IMR-90 (cell line): ENCODE measurements at regions not wholly inside any gene's neighbourhood (a gene's known extent, or its start where the extent isn't known, plus 50 kb on each side); places are given as distances from the start of the nearest gene placed in this dataset.

ENCODE experiments used
- BHLHE40 ChIP-seq: fragments of 150-350 bp; IDR thresholded peaks from 2 replicates; pipeline ENCODE4 v1.6.1; 2016; ENCODE audit warnings: mild to moderate bottlenecking, low read depth, low read length
- CEBPB ChIP-seq: IDR thresholded peaks from 2 replicates; pipeline ENCODE4 v1.6.1; 2012; ENCODE audit warnings: low read depth, low read length, improper control_type of control experiment
- CHD1 ChIP-seq: IDR thresholded peaks from 2 replicates; pipeline ENCODE4 v1.6.1; 2012; ENCODE audit warnings: low read depth, low read length, improper control_type of control experiment
- FOS ChIP-seq: fragments of 150-350 bp; IDR thresholded peaks from 2 replicates; pipeline ENCODE4 v1.6.1; 2016; ENCODE audit warnings: low read depth, low read length
- MXI1 ChIP-seq: IDR thresholded peaks from 2 replicates; pipeline ENCODE4 v1.6.1; 2012; ENCODE audit warnings: low read depth, mild to moderate bottlenecking, low read length, moderate library complexity, borderline replicate concordance
- POLR2A ChIP-seq: IDR thresholded peaks from 2 replicates; pipeline ENCODE4 v1.6.1; 2012; ENCODE audit warnings: mild to moderate bottlenecking, low read depth, low read length
- RAD21 ChIP-seq: IDR thresholded peaks from 2 replicates; pipeline ENCODE4 v1.6.1; 2012; ENCODE audit warnings: low read length, improper control_type of control experiment
- RCOR1 ChIP-seq: IDR thresholded peaks from 2 replicates; pipeline ENCODE4 v1.6.1; 2012; ENCODE audit warnings: mild to moderate bottlenecking, low read length, improper control_type of control experiment; ENCODE audit not compliant: insufficient replicate concordance
- RFX5 ChIP-seq: IDR thresholded peaks from 2 replicates; pipeline ENCODE4 v1.8.0; 2012; ENCODE audit warnings: low read depth, mild to moderate bottlenecking, low read length, moderate library complexity
- SMC3 ChIP-seq: fragments of 150-350 bp; IDR thresholded peaks from 2 replicates; pipeline ENCODE4 v1.6.1; 2016; ENCODE audit warnings: low read depth, mild to moderate bottlenecking, antibody characterized with exemption, low read length, moderate library complexity
- TF ChIP-seq, protein P1 (sequence below): conservative IDR thresholded peaks from 2 replicates; pipeline ENCODE4 v1.5.1; 2012; ENCODE audit warnings: mild to moderate bottlenecking, low read depth, low read length, improper control_type of control experiment
- TF ChIP-seq, protein P2 (sequence below): fragments of 150-350 bp; IDR thresholded peaks from 2 replicates; pipeline ENCODE4 v1.6.1; 2017; ENCODE audit warnings: mild to moderate bottlenecking, antibody characterized with exemption, low read length, low read depth

DNA sequence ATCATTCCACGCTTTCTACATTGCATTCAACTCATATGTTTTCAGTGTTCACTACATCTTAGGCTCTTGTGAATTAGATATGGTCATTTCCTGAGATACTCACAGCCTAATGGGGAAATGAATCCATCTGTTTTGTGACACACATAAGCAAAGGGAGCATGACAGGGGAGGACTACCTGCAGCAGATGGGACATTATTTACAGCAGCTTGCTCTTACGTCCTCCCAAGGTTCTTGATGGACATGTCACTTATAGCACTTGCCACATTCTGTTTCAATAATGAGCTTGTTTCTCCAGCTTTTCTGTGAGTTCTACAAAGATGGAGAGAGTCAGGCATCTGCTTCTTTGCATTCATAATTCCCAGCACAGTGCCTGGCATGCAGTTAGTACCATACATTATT lies 1509.6 kb upstream of the TMEM132C start:
- TF ChIP-seq, protein P1, sequence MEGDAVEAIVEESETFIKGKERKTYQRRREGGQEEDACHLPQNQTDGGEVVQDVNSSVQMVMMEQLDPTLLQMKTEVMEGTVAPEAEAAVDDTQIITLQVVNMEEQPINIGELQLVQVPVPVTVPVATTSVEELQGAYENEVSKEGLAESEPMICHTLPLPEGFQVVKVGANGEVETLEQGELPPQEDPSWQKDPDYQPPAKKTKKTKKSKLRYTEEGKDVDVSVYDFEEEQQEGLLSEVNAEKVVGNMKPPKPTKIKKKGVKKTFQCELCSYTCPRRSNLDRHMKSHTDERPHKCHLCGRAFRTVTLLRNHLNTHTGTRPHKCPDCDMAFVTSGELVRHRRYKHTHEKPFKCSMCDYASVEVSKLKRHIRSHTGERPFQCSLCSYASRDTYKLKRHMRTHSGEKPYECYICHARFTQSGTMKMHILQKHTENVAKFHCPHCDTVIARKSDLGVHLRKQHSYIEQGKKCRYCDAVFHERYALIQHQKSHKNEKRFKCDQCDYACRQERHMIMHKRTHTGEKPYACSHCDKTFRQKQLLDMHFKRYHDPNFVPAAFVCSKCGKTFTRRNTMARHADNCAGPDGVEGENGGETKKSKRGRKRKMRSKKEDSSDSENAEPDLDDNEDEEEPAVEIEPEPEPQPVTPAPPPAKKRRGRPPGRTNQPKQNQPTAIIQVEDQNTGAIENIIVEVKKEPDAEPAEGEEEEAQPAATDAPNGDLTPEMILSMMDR, result no peak
- TF ChIP-seq SMC3 (no peak), BHLHE40 (no peak), POLR2A (no peak), RAD21 (no peak), RCOR1 (no peak), CHD1 (no peak), MXI1 (no peak), CEBPB (no peak), RFX5 (no peak), FOS (no peak)
- TF ChIP-seq, protein P2, sequence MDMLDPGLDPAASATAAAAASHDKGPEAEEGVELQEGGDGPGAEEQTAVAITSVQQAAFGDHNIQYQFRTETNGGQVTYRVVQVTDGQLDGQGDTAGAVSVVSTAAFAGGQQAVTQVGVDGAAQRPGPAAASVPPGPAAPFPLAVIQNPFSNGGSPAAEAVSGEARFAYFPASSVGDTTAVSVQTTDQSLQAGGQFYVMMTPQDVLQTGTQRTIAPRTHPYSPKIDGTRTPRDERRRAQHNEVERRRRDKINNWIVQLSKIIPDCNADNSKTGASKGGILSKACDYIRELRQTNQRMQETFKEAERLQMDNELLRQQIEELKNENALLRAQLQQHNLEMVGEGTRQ, result no peak
